ENCODE measurements at regions not wholly inside any gene's neighbourhood (a gene's known extent, or its start where the extent isn't known, plus 50 kb on each side); places are given as distances from the start of the nearest gene placed in this dataset.

DNA sequence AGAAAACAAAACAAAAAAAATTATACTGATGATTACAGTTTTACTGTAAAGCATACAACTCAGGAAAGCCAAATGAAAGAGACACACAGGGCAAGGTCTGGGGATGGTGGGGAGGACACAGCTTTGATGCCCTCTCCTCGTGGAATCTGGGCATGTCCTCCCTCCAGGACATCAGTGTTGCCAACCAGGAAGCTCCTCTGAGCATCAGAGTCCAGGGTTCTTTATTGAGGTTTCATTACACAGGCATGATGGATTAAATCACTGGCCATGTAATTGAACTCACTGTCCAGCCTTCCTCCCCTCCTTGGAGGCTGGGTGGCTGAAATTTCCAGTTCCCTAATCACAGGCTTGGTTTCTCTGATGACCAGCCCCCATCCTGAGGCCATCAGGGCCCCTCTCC lies 89.6 kb upstream of the MIER3 start:
- DNase-seq (peak in 1 of 5 donors; percentile 10), FAIRE-seq (no peak)
- no peak for TF ChIP-seq CTCF (IDR thresholded peaks at IDR 0.05; ENCODE audit: borderline replicate concordance, extremely low read depth, insufficient read depth)
- intact Hi-C loops (cut with DNase I): no loop called here
- Histone ChIP-seq H3K9ac (ENCODE audit: low read length in 3 of 3) (no peak overlapping the region), H3K27me3 (ENCODE audit: control insufficient read depth, insufficient read depth, low read length) (no peaks in the 10 kb centered on the region), H3K4me1 (ENCODE audit: control insufficient read depth in 2 of 3, insufficient read depth in 2 of 3, low read depth in 1 of 3, low read length in 3 of 3) (no peaks in the 10 kb centered on the region), H3K4me3 (ENCODE audit: low read length in 3 of 3) (no peak overlapping the region), H3K27ac (ENCODE audit: low read depth in 2 of 2, low read length in 2 of 2) (no peak overlapping the region), H3K36me3 (ENCODE audit: control insufficient read depth in 2 of 3, insufficient read depth in 3 of 3, low read length in 3 of 3) (no peaks in the 10 kb centered on the region), H3K9me3 (ENCODE audit: control insufficient read depth in 2 of 3, insufficient read depth in 1 of 3, low read length in 3 of 3) (no peaks in the 10 kb centered on the region)

- FAIRE-seq (no peak), DNase-seq (no peak)
- TF ChIP-seq CTCF (IDR thresholded peaks at IDR 0.05; ENCODE audit: borderline replicate concordance, extremely low read depth, insufficient read depth): no peak
- Histone ChIP-seq H3K9me3 (ENCODE audit: control insufficient read depth in 2 of 3, insufficient read depth in 1 of 3, low read length in 3 of 3) (no peaks in the 10 kb centered on the region), H3K27ac (ENCODE audit: low read depth in 2 of 2, low read length in 2 of 2) (no peak overlapping the region), H3K27me3 (ENCODE audit: control insufficient read depth, insufficient read depth, low read length) (no peaks in the 10 kb centered on the region), H3K4me3 (ENCODE audit: low read length in 3 of 3) (no peak overlapping the region), H3K4me1 (ENCODE audit: control insufficient read depth in 2 of 3, insufficient read depth in 2 of 3, low read depth in 1 of 3, low read length in 3 of 3) (no peaks in the 10 kb centered on the region), H3K36me3 (ENCODE audit: control insufficient read depth in 2 of 3, insufficient read depth in 3 of 3, low read length in 3 of 3) (no peaks in the 10 kb centered on the region), H3K9ac (ENCODE audit: low read length in 3 of 3) (no peak overlapping the region)
- intact Hi-C loops (cut with DNase I): no loop called here
Observed at GRCh38 chr5:57042524-57042931, 90.6 kb upstream of the MIER3 start.

- Histone ChIP-seq H3K27ac (ENCODE audit: low read depth in 2 of 2, low read length in 2 of 2) (no peak overlapping the region), H3K9ac (ENCODE audit: low read length in 3 of 3) (no peak overlapping the region), H3K36me3 (ENCODE audit: control insufficient read depth in 2 of 3, insufficient read depth in 3 of 3, low read length in 3 of 3) (no peaks in the 10 kb centered on the region), H3K9me3 (ENCODE audit: control insufficient read depth in 2 of 3, insufficient read depth in 1 of 3, low read length in 3 of 3) (no peaks in the 10 kb centered on the region), H3K4me1 (ENCODE audit: control insufficient read depth in 2 of 3, insufficient read depth in 2 of 3, low read depth in 1 of 3, low read length in 3 of 3) (no peaks in the 10 kb centered on the region), H3K4me3 (ENCODE audit: low read length in 3 of 3) (no peak overlapping the region), H3K27me3 (ENCODE audit: control insufficient read depth, insufficient read depth, low read length) (no peaks in the 10 kb centered on the region)
- intact Hi-C loops (cut with DNase I): no loop called here
- TF ChIP-seq CTCF (IDR thresholded peaks at IDR 0.05; ENCODE audit: borderline replicate concordance, extremely low read depth, insufficient read depth): no peak
- FAIRE-seq (no peak), DNase-seq (no peak)
Observed at GRCh38 chr5:57054135-57054534, 102.2 kb upstream of the MIER3 start.

GRCh38 chr5:57054671-57055070 lies 102.7 kb upstream of the MIER3 start:
- no peak for DNase-seq
- intact Hi-C loops (cut with DNase I): no loop called here
- no peaks in the 10 kb centered on the region for H3K27me3 ChIP-seq (ENCODE audit: control insufficient read depth, insufficient read depth, low read length)
- H3K9ac ChIP-seq (ENCODE audit: low read length in 3 of 3): no peak overlapping the region
- no peak for TF ChIP-seq CTCF (IDR thresholded peaks at IDR 0.05; ENCODE audit: borderline replicate concordance, extremely low read depth, insufficient read depth)
- H3K4me3 ChIP-seq (ENCODE audit: low read length in 3 of 3): no peak overlapping the region
- no peaks in the 10 kb centered on the region for H3K4me1 ChIP-seq (ENCODE audit: control insufficient read depth in 2 of 3, insufficient read depth in 2 of 3, low read depth in 1 of 3, low read length in 3 of 3)
- H3K27ac ChIP-seq (ENCODE audit: low read depth in 2 of 2, low read length in 2 of 2): no peak overlapping the region
- H3K36me3 ChIP-seq (ENCODE audit: control insufficient read depth in 2 of 3, insufficient read depth in 3 of 3, low read length in 3 of 3): no peaks in the 10 kb centered on the region
- no peaks in the 10 kb centered on the region for H3K9me3 ChIP-seq (ENCODE audit: control insufficient read depth in 2 of 3, insufficient read depth in 1 of 3, low read length in 3 of 3)
- no peak for FAIRE-seq
